ENCODE measurements at regions not wholly inside any gene's neighbourhood (a gene's known extent, or its start where the extent isn't known, plus 50 kb on each side); places are given as distances from the start of the nearest gene placed in this dataset.

GRCh38 chr15:95687061-95687460, 643.4 kb upstream of the NR2F2 start:
- peaks cover 67% of the 10 kb centered on the region for H3K9me3 ChIP-seq (ENCODE audit: low read length)
- no peaks in the 10 kb centered on the region for H3K36me3 ChIP-seq (replicated peaks in 1 of 2; ENCODE audit: control insufficient read depth in 1 of 2, insufficient read depth in 2 of 2, low read length in 2 of 2)
- in situ Hi-C loops (cut with HindIII; ENCODE audit: extremely low pct_ligation_motif_present, low pct_unique_long_range_greater_than_20kb) (no loop called here), intact Hi-C loops (cut with micrococcal nuclease; ENCODE audit: unreplicated experiment) (no loop called here)
- ChIA-PET POLR2A (no interaction called here), CTCF (ENCODE audit: low intra/inter-chr PET ratio, low total read pairs) (no interaction called here)
- BruUV-seq (replicated peaks): no TSS peak
- FAIRE-seq: no peak
- no peak for TF ChIP-seq ZNF367 (CRISPR knock-in tag; IDR thresholded peaks at IDR 0.05; ENCODE audit: borderline replicate concordance)
- TF ChIP-seq ZNF30 (CRISPR knock-in tag; IDR thresholded peaks at IDR 0.05): no peak
- TF ChIP-seq ZNF562 (CRISPR knock-in tag; IDR thresholded peaks at IDR 0.05; ENCODE audit: borderline replicate concordance): no peak
- TF ChIP-seq MZF1 (CRISPR knock-in tag; IDR thresholded peaks at IDR 0.05; ENCODE audit: borderline replicate concordance): no peak
- no peak for TF ChIP-seq ZSCAN31 (CRISPR knock-in tag; IDR thresholded peaks at IDR 0.05; ENCODE audit: low read depth)
- no peak for TF ChIP-seq GLMP (CRISPR knock-in tag; IDR thresholded peaks at IDR 0.05; ENCODE audit: borderline replicate concordance)
- TF ChIP-seq DNMT1 (CRISPR knock-in tag; IDR thresholded peaks at IDR 0.05): no peak
- no peak for TF ChIP-seq NRL (CRISPR knock-in tag; IDR thresholded peaks at IDR 0.05; ENCODE audit: borderline replicate concordance)
- TF ChIP-seq HIVEP1 (CRISPR knock-in tag; IDR thresholded peaks at IDR 0.05): no peak
- TF ChIP-seq SSRP1 (CRISPR knock-in tag; IDR thresholded peaks at IDR 0.05): no peak
- no peak for TF ChIP-seq ZNF639 (CRISPR knock-in tag; conservative IDR thresholded peaks at IDR 0.05)
- TF ChIP-seq GABPA (IDR thresholded peaks at IDR 0.05; ENCODE audit: low read depth, low read length): no peak
- TF ChIP-seq GABPA (CRISPR knock-in tag; IDR thresholded peaks at IDR 0.05; ENCODE audit: low read depth): no peak
- no peak for TF ChIP-seq NKX3-1 (CRISPR knock-in tag; IDR thresholded peaks at IDR 0.05)
- no peak for ATAC-seq
- no peak overlapping the region for H3K4me3 ChIP-seq (replicated peaks in 1 of 3; ENCODE audit: insufficient read depth in 1 of 3, low read depth in 2 of 3, low read length in 3 of 3)
- H2AFZ ChIP-seq (ENCODE audit: low read length): no peak overlapping the region
- H4K20me1 ChIP-seq (ENCODE audit: insufficient read depth, low read length): no peaks in the 10 kb centered on the region
- H3K4me2 ChIP-seq (ENCODE audit: low read depth, low read length): no peak overlapping the region
- no peak overlapping the region for H3K9ac ChIP-seq (ENCODE audit: insufficient read depth, low read depth, low read length)
- H3K27me3 ChIP-seq (ENCODE audit: control insufficient read depth in 1 of 2, insufficient read depth in 2 of 2, low read length in 2 of 2): no peaks in the 10 kb centered on the region
- 3% methylated on average over 1 of the region's 1 CpG for WGBS (ENCODE audit: low lambda C conversion rate)
- H3K79me2 ChIP-seq (ENCODE audit: insufficient read depth, low read length): no peaks in the 10 kb centered on the region
- H3K4me1 ChIP-seq (ENCODE audit: insufficient read depth, low read length): no peaks in the 10 kb centered on the region
- no peak overlapping the region for H3K27ac ChIP-seq (ENCODE audit: extremely low read length, insufficient read depth, low read length)
- DNase-seq (ENCODE audit: low spot score): no peak
